NCI-H2107 (cell line): ENCODE measurements at regions not wholly inside any gene's neighbourhood (a gene's known extent, or its start where the extent isn't known, plus 50 kb on each side); places are given as distances from the start of the nearest gene placed in this dataset.
"Not testable (repeated sequence)": the region's sequence is repeated elsewhere in the genome, so short reads cannot be mapped to it uniquely, and the experiment has no call there.

Experiments used
- DNase-seq: peaks from one replicate; lab custom pipeline; 2025; lab: John Stamatoyannopoulos, UW

GRCh38 chr5:62777081-62777480 is 198.5 kb downstream of the LRRC70 start:
- not testable (repeated sequence) for DNase-seq

- DNase-seq = not testable (repeated sequence)
Observed at GRCh38 chr5:62776592-62776991, 198.0 kb downstream of the LRRC70 start.

GRCh38 chr5:62773460-62773859 is 194.8 kb downstream of the LRRC70 start:
- DNase-seq = no peak

GRCh38 chr5:62771341-62771740 is 192.7 kb downstream of the LRRC70 start:
- no peak for DNase-seq

- no peak for DNase-seq
Observed at GRCh38 chr5:62767650-62768049, 189.0 kb downstream of the LRRC70 start.

GRCh38 chr5:62767077-62767476 is 188.5 kb downstream of the LRRC70 start:
- no peak for DNase-seq

GRCh38 chr5:62762503-62762902 is 183.9 kb downstream of the LRRC70 start:
- no peak for DNase-seq

GRCh38 chr5:62757686-62758085 is 179.1 kb downstream of the LRRC70 start:
- not testable (repeated sequence) for DNase-seq

- not testable (repeated sequence) for DNase-seq
Observed at GRCh38 chr5:62752998-62753367, 174.4 kb downstream of the LRRC70 start.

GRCh38 chr5:62752056-62752997 is 173.7 kb downstream of the LRRC70 start:
- DNase-seq = not testable (repeated sequence)

GRCh38 chr5:62742207-62742606 is 163.6 kb downstream of the LRRC70 start:
- DNase-seq = no peak

- no peak for DNase-seq
Observed at GRCh38 chr5:62741761-62742160, 163.1 kb downstream of the LRRC70 start.

- DNase-seq = no peak
Observed at GRCh38 chr5:62737766-62738165, 159.1 kb downstream of the LRRC70 start.

GRCh38 chr5:62732677-62733121 is 154.1 kb downstream of the LRRC70 start:
- no peak for DNase-seq

- DNase-seq = no peak
Observed at GRCh38 chr5:62731022-62731421, 152.4 kb downstream of the LRRC70 start.

GRCh38 chr5:62729675-62730074 is 151.1 kb downstream of the LRRC70 start:
- no peak for DNase-seq

GRCh38 chr5:62727861-62728260 is 149.2 kb downstream of the LRRC70 start:
- DNase-seq = no peak

GRCh38 chr5:62727184-62727583 is 148.6 kb downstream of the LRRC70 start:
- no peak for DNase-seq

- no peak for DNase-seq
Observed at GRCh38 chr5:62722360-62722759, 143.7 kb downstream of the LRRC70 start.

GRCh38 chr5:62720031-62720441 is 141.4 kb downstream of the LRRC70 start:
- no peak for DNase-seq

GRCh38 chr5:62719061-62719720 is 140.6 kb downstream of the LRRC70 start:
- DNase-seq = no peak

- no peak for DNase-seq
Observed at GRCh38 chr5:62718324-62718723, 139.7 kb downstream of the LRRC70 start.

GRCh38 chr5:62717301-62717933 is 138.8 kb downstream of the LRRC70 start:
- no peak for DNase-seq
